ENCODE measurements at regions not wholly inside any gene's neighbourhood (a gene's known extent, or its start where the extent isn't known, plus 50 kb on each side); places are given as distances from the start of the nearest gene placed in this dataset.
"Not testable (repeated sequence)": the region's sequence is repeated elsewhere in the genome, so short reads cannot be mapped to it uniquely, and the experiment has no call there.

- DNase-seq = no peak
Measured at GRCh38 chrX:46220822-46221221, 324.4 kb downstream of the ZNF674 start.

GRCh38 chrX:46218373-46218772, 326.8 kb downstream of the ZNF674 start:
- DNase-seq = no peak

- DNase-seq = no peak
Measured at GRCh38 chrX:46216406-46216805, 328.8 kb downstream of the ZNF674 start.

- no peak for DNase-seq
Measured at GRCh38 chrX:46211079-46211478, 334.1 kb downstream of the ZNF674 start.

- DNase-seq = no peak
Measured at GRCh38 chrX:46209768-46210167, 335.5 kb downstream of the ZNF674 start.

- DNase-seq = no peak
Measured at GRCh38 chrX:46209037-46209436, 336.2 kb downstream of the ZNF674 start.

- DNase-seq = no peak
Measured at GRCh38 chrX:46208225-46208854, 336.9 kb downstream of the ZNF674 start.

- no peak for DNase-seq
Measured at GRCh38 chrX:46204721-46205422, 340.3 kb downstream of the ZNF674 start.

GRCh38 chrX:46202733-46203514, 342.3 kb downstream of the ZNF674 start:
- DNase-seq = no peak

GRCh38 chrX:46200413-46200812, 344.8 kb downstream of the ZNF674 start:
- DNase-seq = no peak

GRCh38 chrX:46198858-46199257, 346.4 kb downstream of the ZNF674 start:
- DNase-seq = no peak

- DNase-seq = not testable (repeated sequence)
Measured at GRCh38 chrX:46186811-46187106, 358.5 kb downstream of the ZNF674 start.

GRCh38 chrX:46185923-46186810, 359.1 kb downstream of the ZNF674 start:
- no peak for DNase-seq

GRCh38 chrX:46184749-46185148, 360.5 kb downstream of the ZNF674 start:
- DNase-seq = no peak

GRCh38 chrX:46180258-46180687, 364.9 kb downstream of the ZNF674 start:
- peak; percentile 35 for DNase-seq

- DNase-seq = peak; percentile 32
Measured at GRCh38 chrX:46179748-46180147, 365.5 kb downstream of the ZNF674 start.

GRCh38 chrX:46178763-46179162, 366.5 kb downstream of the ZNF674 start:
- no peak for DNase-seq

GRCh38 chrX:46173159-46173558, 372.1 kb downstream of the ZNF674 start:
- no peak for DNase-seq

GRCh38 chrX:46171457-46171856, 373.8 kb downstream of the ZNF674 start:
- DNase-seq = not testable (repeated sequence)

GRCh38 chrX:46169808-46170207, 375.4 kb downstream of the ZNF674 start:
- DNase-seq = no peak

- no peak for DNase-seq
Measured at GRCh38 chrX:46168254-46168653, 377.0 kb downstream of the ZNF674 start.

- DNase-seq = no peak
Measured at GRCh38 chrX:46165866-46166265, 379.4 kb downstream of the ZNF674 start.

GRCh38 chrX:46165411-46165810, 379.8 kb downstream of the ZNF674 start:
- no peak for DNase-seq

All from NCI-H2171 treated with DMSO at 0.1 percent for 48 hours (cell line).